SK-N-SH treated with all-trans-retinoic acid at 6 μM for 48 hours (cell line): ENCODE measurements at regions not wholly inside any gene's neighbourhood (a gene's known extent, or its start where the extent isn't known, plus 50 kb on each side); places are given as distances from the start of the nearest gene placed in this dataset.

ENCODE experiments used
- ATAC-seq: fragments of 200-7000 bp; cut with Tn5 transposase; 3 replicates; pipeline ENCODE4 v1.9.1; 2020; ENCODE audit warnings: mild to moderate bottlenecking, moderate library complexity
- ARNTL ChIP-seq: fragments of 450-650 bp; formaldehyde crosslinking; IDR thresholded peaks from 2 replicates; pipeline ENCODE4 v1.5.0; 2020; ENCODE audit warnings: low read depth, mild to moderate bottlenecking, moderate library complexity, borderline replicate concordance
- BACH2 ChIP-seq: fragments of 250-450 bp; sonication (Bioruptor Pico); IDR thresholded peaks from 2 replicates; pipeline ENCODE4 v1.9.0; 2021; ENCODE audit warnings: mild to moderate bottlenecking, borderline replicate concordance
- CSDC2 ChIP-seq: fragments of 250-450 bp; sonication (Bioruptor Pico); IDR thresholded peaks from 2 replicates; pipeline ENCODE4 v1.5.0; 2020; ENCODE audit warnings: mild to moderate bottlenecking, moderate library complexity
- ESRRG ChIP-seq: fragments of 250-450 bp; sonication (Bioruptor Pico); IDR thresholded peaks from 2 replicates; pipeline ENCODE4 v1.6.1; 2021; ENCODE audit warnings: mild to moderate bottlenecking
- GLIS3 ChIP-seq: fragments of 250-450 bp; sonication (Bioruptor Pico); IDR thresholded peaks from 2 replicates; pipeline ENCODE4 v1.5.0; 2020; ENCODE audit warnings: mild to moderate bottlenecking, moderate library complexity
- ISL1 ChIP-seq: fragments of 250-450 bp; sonication (Bioruptor Pico); IDR thresholded peaks from 2 replicates; pipeline ENCODE4 v2.1.2; 2022; ENCODE audit warnings: mild to moderate bottlenecking, moderate library complexity
- OSR1 ChIP-seq: fragments of 250-450 bp; sonication (Bioruptor Pico); IDR thresholded peaks from 2 replicates; pipeline ENCODE4 v1.8.0; 2022; ENCODE audit warnings: moderate library complexity, mild to moderate bottlenecking, inconsistent platforms
- PPARA ChIP-seq: fragments of 250-450 bp; sonication (Bioruptor Pico); IDR thresholded peaks from 2 replicates; pipeline ENCODE4 v1.5.0; 2020; ENCODE audit warnings: mild to moderate bottlenecking, borderline replicate concordance
- SNAI2 ChIP-seq: fragments of 250-450 bp; sonication (Bioruptor Pico); IDR thresholded peaks from 2 replicates; pipeline ENCODE4 v1.5.0; 2020; ENCODE audit warnings: mild to moderate bottlenecking, moderate library complexity
- TCF4 ChIP-seq: fragments of 250-450 bp; sonication (Bioruptor Pico); IDR thresholded peaks from 2 replicates; pipeline ENCODE4 v1.8.0; 2021; ENCODE audit warnings: mild to moderate bottlenecking, moderate library complexity, borderline replicate concordance
- TOX ChIP-seq: fragments of 250-450 bp; sonication (Bioruptor Pico); IDR thresholded peaks from 2 replicates; pipeline ENCODE4 v1.8.0; 2021; ENCODE audit warnings: mild to moderate bottlenecking, moderate library complexity, borderline replicate concordance
- ZC3H10 ChIP-seq: fragments of 250-450 bp; sonication (Bioruptor Pico); IDR thresholded peaks from 2 replicates; pipeline ENCODE4 v1.5.1; 2021; ENCODE audit warnings: mild to moderate bottlenecking, moderate library complexity
- ZFP3 ChIP-seq: fragments of 250-450 bp; sonication (Bioruptor Pico); IDR thresholded peaks from 2 replicates; pipeline ENCODE4 v1.5.0; 2020; ENCODE audit warnings: mild to moderate bottlenecking, moderate library complexity
- ZFP30 ChIP-seq: fragments of 450-650 bp; formaldehyde crosslinking; IDR thresholded peaks from 2 replicates; pipeline ENCODE4 v1.5.0; 2022; ENCODE audit warnings: mild to moderate bottlenecking, moderate library complexity
- ZNF565 ChIP-seq: fragments of 450-650 bp; formaldehyde crosslinking; conservative IDR thresholded peaks from 2 replicates; pipeline ENCODE4 v1.5.0; 2020; ENCODE audit warnings: low read depth, mild to moderate bottlenecking, moderate library complexity
- ZNF8 ChIP-seq: fragments of 450-650 bp; formaldehyde crosslinking; IDR thresholded peaks from 2 replicates; pipeline ENCODE4 v1.5.0; 2020; ENCODE audit warnings: mild to moderate bottlenecking, moderate library complexity
- TF ChIP-seq, protein P1 (sequence below): fragments of 250-450 bp; sonication (Bioruptor Pico); IDR thresholded peaks from 2 replicates; pipeline ENCODE4 v1.5.1; 2020; ENCODE audit warnings: low read depth, mild to moderate bottlenecking, moderate library complexity
- TF ChIP-seq, protein P2 (sequence below): fragments of 250-450 bp; sonication (Bioruptor Pico); IDR thresholded peaks from 2 replicates; pipeline ENCODE4 v1.8.0; 2020; ENCODE audit warnings: mild to moderate bottlenecking, moderate library complexity, borderline replicate concordance
- TF ChIP-seq, protein P3 (sequence below): fragments of 250-450 bp; sonication (Bioruptor Pico); IDR thresholded peaks from 2 replicates; pipeline ENCODE4 v1.8.0; 2021; ENCODE audit warnings: low read depth, mild to moderate bottlenecking, moderate library complexity, borderline replicate concordance
- TF ChIP-seq, protein P4 (sequence below): fragments of 250-450 bp; sonication (Bioruptor Pico); IDR thresholded peaks from 2 replicates; pipeline ENCODE4 v1.5.1; 2021; ENCODE audit warnings: mild to moderate bottlenecking, moderate library complexity
- TF ChIP-seq, protein P5 (sequence below): fragments of 250-450 bp; sonication (Bioruptor Pico); IDR thresholded peaks from 2 replicates; pipeline ENCODE4 v1.5.0; 2020; ENCODE audit warnings: mild to moderate bottlenecking, moderate library complexity

DNA sequence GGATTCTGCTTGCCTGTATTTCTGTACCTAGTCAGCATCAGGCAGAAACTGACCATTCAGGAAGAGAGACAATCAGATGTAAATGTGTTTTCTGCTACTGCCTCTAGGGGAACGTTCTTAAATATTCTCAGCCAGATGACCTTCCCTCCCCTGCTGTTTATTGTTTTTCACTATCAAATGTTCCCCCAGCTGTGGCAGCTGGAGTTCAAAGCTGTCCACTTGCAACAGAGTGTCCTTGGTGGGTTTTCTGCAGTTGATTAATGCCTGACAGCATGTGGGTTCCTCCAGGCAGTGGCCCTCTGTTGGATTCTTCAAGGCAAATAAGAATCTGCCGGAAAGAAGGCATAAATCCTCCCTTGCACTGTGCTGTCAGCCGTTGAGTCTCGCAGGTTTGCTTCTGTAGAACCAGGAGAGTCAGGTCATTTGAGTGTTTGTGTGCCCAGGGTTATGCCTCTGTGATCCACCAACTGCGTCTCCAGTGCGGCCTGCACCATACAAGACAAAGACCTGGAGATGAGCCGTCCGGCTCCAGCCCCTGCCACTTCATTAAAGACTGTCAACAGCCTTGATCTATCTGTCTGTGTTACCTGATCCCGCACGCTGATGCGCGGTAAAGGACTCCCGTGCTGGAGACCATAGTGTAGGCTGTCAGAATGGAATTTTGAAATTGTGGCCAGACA is 203.4 kb downstream of the GADD45G start:
- no peak for ATAC-seq
- TF ChIP-seq ZFP3 (CRISPR knock-in tag) (no peak), ARNTL (CRISPR knock-in tag) (no peak), PPARA (CRISPR knock-in tag) (no peak), ESRRG (CRISPR knock-in tag) (no peak)

DNA sequence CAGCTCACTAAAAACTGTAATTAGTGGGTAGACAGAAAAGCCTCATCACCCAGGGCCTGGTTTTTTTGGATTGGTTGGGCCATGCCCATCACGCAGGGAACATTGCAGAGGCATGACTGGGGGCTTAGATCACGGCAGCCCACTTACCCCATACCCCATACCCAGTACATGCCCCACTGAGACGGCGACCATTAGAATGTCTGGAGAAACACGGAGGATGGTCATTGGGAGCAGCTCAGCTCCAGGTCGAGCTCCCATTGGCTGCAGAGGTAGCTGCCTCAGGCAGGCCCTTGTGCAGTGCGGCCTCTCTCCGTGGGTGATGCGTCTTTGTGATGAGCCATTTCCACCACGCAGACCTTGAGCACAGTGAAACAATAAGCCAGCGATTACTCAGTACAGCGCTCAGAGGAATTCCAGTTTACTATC is 204.0 kb downstream of the GADD45G start:
- TF ChIP-seq ZNF565: no peak
- no peak for ATAC-seq

DNA sequence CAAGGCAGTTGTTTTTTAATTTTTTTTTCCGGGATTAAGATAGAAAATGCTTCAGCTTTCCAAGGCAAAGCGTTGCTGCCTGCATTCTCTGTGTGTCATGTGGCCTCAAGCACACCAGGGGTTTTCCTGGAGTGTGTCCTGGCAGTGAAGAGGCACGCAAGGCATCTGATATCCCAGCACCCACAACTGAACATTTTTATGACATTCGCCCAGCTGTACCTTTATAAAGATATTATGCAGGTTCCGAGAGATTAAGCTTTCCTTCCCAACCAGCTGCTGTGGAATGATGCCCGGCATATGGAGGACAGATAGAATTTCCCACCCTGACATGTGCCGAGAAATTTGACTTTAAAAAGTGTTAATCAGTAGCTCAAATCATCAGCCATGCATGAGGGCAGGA is 205.6 kb downstream of the GADD45G start:
- ATAC-seq: no peak
- TF ChIP-seq CSDC2: no peak
- TF ChIP-seq, protein P1, sequence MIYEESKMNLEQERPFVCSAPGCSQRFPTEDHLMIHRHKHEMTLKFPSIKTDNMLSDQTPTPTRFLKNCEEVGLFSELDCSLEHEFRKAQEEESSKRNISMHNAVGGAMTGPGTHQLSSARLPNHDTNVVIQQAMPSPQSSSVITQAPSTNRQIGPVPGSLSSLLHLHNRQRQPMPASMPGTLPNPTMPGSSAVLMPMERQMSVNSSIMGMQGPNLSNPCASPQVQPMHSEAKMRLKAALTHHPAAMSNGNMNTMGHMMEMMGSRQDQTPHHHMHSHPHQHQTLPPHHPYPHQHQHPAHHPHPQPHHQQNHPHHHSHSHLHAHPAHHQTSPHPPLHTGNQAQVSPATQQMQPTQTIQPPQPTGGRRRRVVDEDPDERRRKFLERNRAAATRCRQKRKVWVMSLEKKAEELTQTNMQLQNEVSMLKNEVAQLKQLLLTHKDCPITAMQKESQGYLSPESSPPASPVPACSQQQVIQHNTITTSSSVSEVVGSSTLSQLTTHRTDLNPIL (CRISPR knock-in tag): no peak
- no peak for TF ChIP-seq ZNF565
- TF ChIP-seq, protein P2, sequence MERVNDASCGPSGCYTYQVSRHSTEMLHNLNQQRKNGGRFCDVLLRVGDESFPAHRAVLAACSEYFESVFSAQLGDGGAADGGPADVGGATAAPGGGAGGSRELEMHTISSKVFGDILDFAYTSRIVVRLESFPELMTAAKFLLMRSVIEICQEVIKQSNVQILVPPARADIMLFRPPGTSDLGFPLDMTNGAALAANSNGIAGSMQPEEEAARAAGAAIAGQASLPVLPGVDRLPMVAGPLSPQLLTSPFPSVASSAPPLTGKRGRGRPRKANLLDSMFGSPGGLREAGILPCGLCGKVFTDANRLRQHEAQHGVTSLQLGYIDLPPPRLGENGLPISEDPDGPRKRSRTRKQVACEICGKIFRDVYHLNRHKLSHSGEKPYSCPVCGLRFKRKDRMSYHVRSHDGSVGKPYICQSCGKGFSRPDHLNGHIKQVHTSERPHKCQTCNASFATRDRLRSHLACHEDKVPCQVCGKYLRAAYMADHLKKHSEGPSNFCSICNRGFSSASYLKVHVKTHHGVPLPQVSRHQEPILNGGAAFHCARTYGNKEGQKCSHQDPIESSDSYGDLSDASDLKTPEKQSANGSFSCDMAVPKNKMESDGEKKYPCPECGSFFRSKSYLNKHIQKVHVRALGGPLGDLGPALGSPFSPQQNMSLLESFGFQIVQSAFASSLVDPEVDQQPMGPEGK: no peak
- no peak for TF ChIP-seq TCF4 (CRISPR knock-in tag)
- TF ChIP-seq ZFP30 (CRISPR knock-in tag): no peak
- no peak for TF ChIP-seq TOX (CRISPR knock-in tag)
- TF ChIP-seq, protein P3, sequence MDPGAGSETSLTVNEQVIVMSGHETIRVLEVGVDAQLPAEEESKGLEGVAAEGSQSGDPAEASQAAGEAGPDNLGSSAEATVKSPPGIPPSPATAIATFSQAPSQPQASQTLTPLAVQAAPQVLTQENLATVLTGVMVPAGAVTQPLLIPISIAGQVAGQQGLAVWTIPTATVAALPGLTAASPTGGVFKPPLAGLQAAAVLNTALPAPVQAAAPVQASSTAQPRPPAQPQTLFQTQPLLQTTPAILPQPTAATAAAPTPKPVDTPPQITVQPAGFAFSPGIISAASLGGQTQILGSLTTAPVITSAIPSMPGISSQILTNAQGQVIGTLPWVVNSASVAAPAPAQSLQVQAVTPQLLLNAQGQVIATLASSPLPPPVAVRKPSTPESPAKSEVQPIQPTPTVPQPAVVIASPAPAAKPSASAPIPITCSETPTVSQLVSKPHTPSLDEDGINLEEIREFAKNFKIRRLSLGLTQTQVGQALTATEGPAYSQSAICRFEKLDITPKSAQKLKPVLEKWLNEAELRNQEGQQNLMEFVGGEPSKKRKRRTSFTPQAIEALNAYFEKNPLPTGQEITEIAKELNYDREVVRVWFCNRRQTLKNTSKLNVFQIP (CRISPR knock-in tag): no peak
- TF ChIP-seq PPARA (CRISPR knock-in tag): no peak
- no peak for TF ChIP-seq ZC3H10 (CRISPR knock-in tag)
- TF ChIP-seq GLIS3 (CRISPR knock-in tag): no peak
- no peak for TF ChIP-seq ZNF8 (CRISPR knock-in tag)
- TF ChIP-seq, protein P4, sequence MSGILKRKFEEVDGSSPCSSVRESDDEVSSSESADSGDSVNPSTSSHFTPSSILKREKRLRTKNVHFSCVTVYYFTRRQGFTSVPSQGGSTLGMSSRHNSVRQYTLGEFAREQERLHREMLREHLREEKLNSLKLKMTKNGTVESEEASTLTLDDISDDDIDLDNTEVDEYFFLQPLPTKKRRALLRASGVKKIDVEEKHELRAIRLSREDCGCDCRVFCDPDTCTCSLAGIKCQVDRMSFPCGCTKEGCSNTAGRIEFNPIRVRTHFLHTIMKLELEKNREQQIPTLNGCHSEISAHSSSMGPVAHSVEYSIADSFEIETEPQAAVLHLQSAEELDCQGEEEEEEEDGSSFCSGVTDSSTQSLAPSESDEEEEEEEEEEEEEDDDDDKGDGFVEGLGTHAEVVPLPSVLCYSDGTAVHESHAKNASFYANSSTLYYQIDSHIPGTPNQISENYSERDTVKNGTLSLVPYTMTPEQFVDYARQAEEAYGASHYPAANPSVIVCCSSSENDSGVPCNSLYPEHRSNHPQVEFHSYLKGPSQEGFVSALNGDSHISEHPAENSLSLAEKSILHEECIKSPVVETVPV (CRISPR knock-in tag): no peak
- TF ChIP-seq ESRRG (CRISPR knock-in tag): no peak
- TF ChIP-seq, protein P5, sequence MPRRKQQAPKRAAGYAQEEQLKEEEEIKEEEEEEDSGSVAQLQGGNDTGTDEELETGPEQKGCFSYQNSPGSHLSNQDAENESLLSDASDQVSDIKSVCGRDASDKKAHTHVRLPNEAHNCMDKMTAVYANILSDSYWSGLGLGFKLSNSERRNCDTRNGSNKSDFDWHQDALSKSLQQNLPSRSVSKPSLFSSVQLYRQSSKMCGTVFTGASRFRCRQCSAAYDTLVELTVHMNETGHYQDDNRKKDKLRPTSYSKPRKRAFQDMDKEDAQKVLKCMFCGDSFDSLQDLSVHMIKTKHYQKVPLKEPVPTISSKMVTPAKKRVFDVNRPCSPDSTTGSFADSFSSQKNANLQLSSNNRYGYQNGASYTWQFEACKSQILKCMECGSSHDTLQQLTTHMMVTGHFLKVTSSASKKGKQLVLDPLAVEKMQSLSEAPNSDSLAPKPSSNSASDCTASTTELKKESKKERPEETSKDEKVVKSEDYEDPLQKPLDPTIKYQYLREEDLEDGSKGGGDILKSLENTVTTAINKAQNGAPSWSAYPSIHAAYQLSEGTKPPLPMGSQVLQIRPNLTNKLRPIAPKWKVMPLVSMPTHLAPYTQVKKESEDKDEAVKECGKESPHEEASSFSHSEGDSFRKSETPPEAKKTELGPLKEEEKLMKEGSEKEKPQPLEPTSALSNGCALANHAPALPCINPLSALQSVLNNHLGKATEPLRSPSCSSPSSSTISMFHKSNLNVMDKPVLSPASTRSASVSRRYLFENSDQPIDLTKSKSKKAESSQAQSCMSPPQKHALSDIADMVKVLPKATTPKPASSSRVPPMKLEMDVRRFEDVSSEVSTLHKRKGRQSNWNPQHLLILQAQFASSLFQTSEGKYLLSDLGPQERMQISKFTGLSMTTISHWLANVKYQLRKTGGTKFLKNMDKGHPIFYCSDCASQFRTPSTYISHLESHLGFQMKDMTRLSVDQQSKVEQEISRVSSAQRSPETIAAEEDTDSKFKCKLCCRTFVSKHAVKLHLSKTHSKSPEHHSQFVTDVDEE (CRISPR knock-in tag): no peak
- TF ChIP-seq OSR1 (CRISPR knock-in tag): no peak
- no peak for TF ChIP-seq ARNTL (CRISPR knock-in tag)
- no peak for TF ChIP-seq BACH2
- no peak for TF ChIP-seq SNAI2 (CRISPR knock-in tag)
- no peak for TF ChIP-seq ISL1
